Activated CD4-positive, alpha-beta T cell treated with anti-CD3 and anti-CD28 coated beads, Interleukin-2, amount 10 ng/mL, durations not matched to agents 24 days and 14 days (primary cell): ENCODE measurements at regions not wholly inside any gene's neighbourhood (a gene's known extent, or its start where the extent isn't known, plus 50 kb on each side); places are given as distances from the start of the nearest gene placed in this dataset.

Experiments used
- DNase-seq: peaks from one replicate; pipeline ENCODE4 v3.0.0; 2022
- H3K27ac Mint-ChIP-seq: one replicate; pipeline ENCODE4 v1.8.0; 2022; ENCODE audit warnings: mild to moderate bottlenecking, mixed read lengths
- H3K27me3 Mint-ChIP-seq: one replicate; pipeline ENCODE4 v1.8.0; 2022; ENCODE audit warnings: mixed read lengths
- H3K36me3 Mint-ChIP-seq: one replicate; pipeline ENCODE4 v1.8.0; 2022; ENCODE audit warnings: low read depth, mild to moderate bottlenecking, mixed read lengths
- H3K4me1 Mint-ChIP-seq: one replicate; pipeline ENCODE4 v1.8.0; 2021; ENCODE audit warnings: mixed read lengths
- H3K4me3 Mint-ChIP-seq: one replicate; pipeline ENCODE4 v1.8.0; 2022; ENCODE audit warnings: mild to moderate bottlenecking, moderate library complexity, mixed read lengths
- H3K9me3 Mint-ChIP-seq: one replicate; pipeline ENCODE4 v1.8.0; 2021; ENCODE audit warnings: mixed read lengths
- intact Hi-C: fragments of 100-400 bp; cut with micrococcal nuclease; formaldehyde crosslinking; loops from one replicate; pipeline ENCODE4 v1.15.1; 2023

- Mint-ChIP-seq H3K4me1 (no peaks in the 10 kb centered on the region), H3K9me3 (no peaks in the 10 kb centered on the region), H3K4me3 (no peak overlapping the region), H3K36me3 (no peaks in the 10 kb centered on the region), H3K27me3 (no peaks in the 10 kb centered on the region), H3K27ac (no peak overlapping the region)
- intact Hi-C loops = no loop called here
- no peak for DNase-seq
Measured at GRCh38 chr4:171067422-171067821, 745.8 kb upstream of the GALNTL6 start.

- no peak for DNase-seq
- Mint-ChIP-seq H3K27ac (no peak overlapping the region), H3K27me3 (no peaks in the 10 kb centered on the region), H3K9me3 (no peaks in the 10 kb centered on the region), H3K4me3 (no peak overlapping the region), H3K36me3 (no peaks in the 10 kb centered on the region), H3K4me1 (no peaks in the 10 kb centered on the region)
- intact Hi-C loops = no loop called here
Measured at GRCh38 chr4:171049380-171049779, 763.8 kb upstream of the GALNTL6 start.

- no peaks in the 10 kb centered on the region for H3K4me1 Mint-ChIP-seq
- intact Hi-C loops = no loop called here
- H3K27me3 Mint-ChIP-seq = no peaks in the 10 kb centered on the region
- no peak overlapping the region for H3K27ac Mint-ChIP-seq
- H3K9me3 Mint-ChIP-seq = no peaks in the 10 kb centered on the region
- no peak for DNase-seq
- H3K36me3 Mint-ChIP-seq = no peaks in the 10 kb centered on the region
- no peak overlapping the region for H3K4me3 Mint-ChIP-seq
Measured at GRCh38 chr4:171042989-171043524, 770.1 kb upstream of the GALNTL6 start.

DNA sequence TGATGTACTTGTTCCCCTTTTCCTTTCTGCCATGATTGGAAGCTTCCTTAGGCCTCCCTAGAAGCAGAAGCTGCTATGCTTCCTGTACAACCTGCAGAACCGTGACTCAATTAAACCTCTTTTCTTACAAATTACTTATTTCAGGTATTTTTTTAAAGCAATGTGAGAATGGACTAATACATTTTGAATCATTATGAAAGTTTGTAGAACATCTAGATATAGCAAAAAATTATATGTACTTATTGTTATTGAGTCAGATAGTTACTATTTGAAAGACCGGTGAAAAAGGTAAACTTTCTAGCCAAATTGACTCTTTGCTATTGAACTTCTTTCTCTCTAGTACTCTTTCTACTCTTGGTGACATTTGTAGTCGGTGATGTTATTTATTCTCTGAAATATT lies 777.3 kb upstream of the GALNTL6 start:
- H3K27me3 Mint-ChIP-seq = no peaks in the 10 kb centered on the region
- H3K9me3 Mint-ChIP-seq = no peaks in the 10 kb centered on the region
- no peak for DNase-seq
- H3K27ac Mint-ChIP-seq = no peak overlapping the region
- intact Hi-C loops = no loop called here
- H3K4me1 Mint-ChIP-seq = no peaks in the 10 kb centered on the region
- no peak overlapping the region for H3K4me3 Mint-ChIP-seq
- no peaks in the 10 kb centered on the region for H3K36me3 Mint-ChIP-seq

GRCh38 chr4:171031338-171031737 lies 781.9 kb upstream of the GALNTL6 start:
- H3K27ac Mint-ChIP-seq = no peak overlapping the region
- no peaks in the 10 kb centered on the region for H3K36me3 Mint-ChIP-seq
- intact Hi-C loops = no loop called here
- no peaks in the 10 kb centered on the region for H3K4me1 Mint-ChIP-seq
- H3K9me3 Mint-ChIP-seq = no peaks in the 10 kb centered on the region
- no peak overlapping the region for H3K4me3 Mint-ChIP-seq
- no peaks in the 10 kb centered on the region for H3K27me3 Mint-ChIP-seq
- no peak for DNase-seq

- Mint-ChIP-seq H3K9me3 (no peaks in the 10 kb centered on the region), H3K27ac (no peak overlapping the region), H3K4me3 (no peak overlapping the region), H3K4me1 (no peaks in the 10 kb centered on the region), H3K36me3 (no peaks in the 10 kb centered on the region), H3K27me3 (no peaks in the 10 kb centered on the region)
- intact Hi-C loops = no loop called here
- no peak for DNase-seq
Measured at GRCh38 chr4:171025776-171026175, 787.4 kb upstream of the GALNTL6 start.

GRCh38 chr4:171025343-171025742 lies 787.9 kb upstream of the GALNTL6 start:
- Mint-ChIP-seq H3K36me3 (no peaks in the 10 kb centered on the region), H3K27ac (no peak overlapping the region), H3K4me3 (no peak overlapping the region), H3K27me3 (no peaks in the 10 kb centered on the region), H3K4me1 (no peaks in the 10 kb centered on the region), H3K9me3 (no peaks in the 10 kb centered on the region)
- intact Hi-C loops = no loop called here
- DNase-seq = no peak

DNA sequence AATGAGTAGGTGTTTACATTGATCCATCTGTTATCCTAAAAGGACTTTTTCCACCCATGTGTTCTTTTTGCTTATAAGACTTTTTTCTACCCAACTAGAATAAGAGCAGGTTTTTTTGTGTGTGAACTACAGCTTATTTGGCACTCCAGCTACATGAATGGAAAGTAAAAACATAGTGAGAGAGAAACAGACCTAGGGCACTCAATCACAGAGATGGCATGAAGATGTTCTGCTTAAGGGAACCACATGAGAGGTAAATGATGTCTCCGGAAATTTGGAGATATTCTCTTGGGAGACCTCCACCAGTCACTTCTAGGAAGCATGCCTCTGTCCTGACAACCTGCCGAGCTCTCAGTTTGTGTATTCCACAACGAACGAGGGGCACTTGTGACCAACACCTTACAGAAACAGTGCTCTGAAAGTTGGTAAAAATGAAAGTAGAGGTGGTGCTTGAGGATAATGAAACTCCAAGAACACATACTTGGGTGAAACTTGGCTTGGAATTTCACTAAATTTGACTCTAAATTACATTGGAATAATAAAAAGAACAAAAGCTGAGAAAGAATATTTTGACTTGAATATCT lies 788.4 kb upstream of the GALNTL6 start:
- intact Hi-C loops = no loop called here
- no peaks in the 10 kb centered on the region for H3K9me3 Mint-ChIP-seq
- no peak overlapping the region for H3K27ac Mint-ChIP-seq
- no peak overlapping the region for H3K4me3 Mint-ChIP-seq
- H3K4me1 Mint-ChIP-seq = no peaks in the 10 kb centered on the region
- no peaks in the 10 kb centered on the region for H3K36me3 Mint-ChIP-seq
- no peaks in the 10 kb centered on the region for H3K27me3 Mint-ChIP-seq
- DNase-seq = no peak

DNA sequence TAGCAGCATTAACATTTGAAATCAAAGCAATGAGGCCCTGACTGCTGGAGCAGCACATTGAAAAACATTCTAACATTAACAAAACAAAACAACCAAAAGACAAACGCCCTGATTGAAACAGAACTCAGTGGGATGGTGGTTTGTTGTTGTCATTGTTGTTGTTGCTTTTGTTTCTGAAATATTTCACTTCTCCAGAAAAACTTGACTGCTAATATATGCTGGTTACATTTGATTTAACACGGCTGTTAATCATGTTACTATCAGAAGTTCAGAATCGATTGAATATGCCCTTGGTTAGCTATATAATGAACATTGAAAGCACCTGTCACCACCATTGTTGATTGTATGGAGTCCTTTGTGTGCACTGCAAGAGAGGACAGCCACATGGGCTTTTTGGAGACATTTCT lies 790.4 kb upstream of the GALNTL6 start:
- intact Hi-C loops = no loop called here

DNA sequence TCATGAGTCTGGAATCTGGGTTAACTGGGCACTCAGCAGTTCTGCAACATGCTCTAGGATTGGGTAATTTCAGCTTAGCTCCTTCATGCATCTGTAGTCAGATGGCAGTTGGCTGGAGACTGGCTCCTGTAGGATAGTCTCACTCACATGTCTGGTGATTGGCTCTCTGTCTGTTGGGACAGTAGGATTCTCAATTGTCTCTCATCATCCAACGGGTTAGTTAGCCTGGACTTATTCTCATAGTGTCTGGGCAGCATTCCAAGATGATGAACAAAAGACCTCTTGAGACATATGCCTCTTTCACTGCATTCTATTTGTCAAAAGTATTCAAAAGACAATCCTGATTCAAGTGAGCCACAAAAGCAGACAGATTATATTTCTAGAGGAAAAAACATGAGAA lies 795.6 kb upstream of the GALNTL6 start:
- H3K4me1 Mint-ChIP-seq = no peaks in the 10 kb centered on the region
- DNase-seq = no peak
- intact Hi-C loops = no loop called here
- H3K4me3 Mint-ChIP-seq = no peak overlapping the region
- no peaks in the 10 kb centered on the region for H3K27me3 Mint-ChIP-seq
- no peaks in the 10 kb centered on the region for H3K9me3 Mint-ChIP-seq
- H3K27ac Mint-ChIP-seq = no peak overlapping the region
- H3K36me3 Mint-ChIP-seq = no peaks in the 10 kb centered on the region

More for the DNA sequence above, 790.4 kb upstream of the GALNTL6 start:
- Mint-ChIP-seq H3K27ac (no peak overlapping the region), H3K4me3 (no peak overlapping the region), H3K4me1 (no peaks in the 10 kb centered on the region), H3K9me3 (no peaks in the 10 kb centered on the region), H3K36me3 (no peaks in the 10 kb centered on the region), H3K27me3 (no peaks in the 10 kb centered on the region)
- DNase-seq = no peak

GRCh38 chr4:171016145-171016544 lies 797.1 kb upstream of the GALNTL6 start:
- no peak overlapping the region for H3K27ac Mint-ChIP-seq
- DNase-seq = no peak
- intact Hi-C loops = no loop called here
- H3K36me3 Mint-ChIP-seq = no peaks in the 10 kb centered on the region
- H3K4me1 Mint-ChIP-seq = no peaks in the 10 kb centered on the region
- H3K27me3 Mint-ChIP-seq = no peaks in the 10 kb centered on the region
- no peaks in the 10 kb centered on the region for H3K9me3 Mint-ChIP-seq
- H3K4me3 Mint-ChIP-seq = no peak overlapping the region

- H3K4me3 Mint-ChIP-seq = no peak overlapping the region
- H3K27me3 Mint-ChIP-seq = no peaks in the 10 kb centered on the region
- no peaks in the 10 kb centered on the region for H3K36me3 Mint-ChIP-seq
- intact Hi-C loops = no loop called here
- H3K27ac Mint-ChIP-seq = no peak overlapping the region
- no peaks in the 10 kb centered on the region for H3K9me3 Mint-ChIP-seq
- DNase-seq = no peak
- H3K4me1 Mint-ChIP-seq = no peaks in the 10 kb centered on the region
Measured at GRCh38 chr4:171015441-171015840, 797.8 kb upstream of the GALNTL6 start.

GRCh38 chr4:171007618-171008390 lies 805.4 kb upstream of the GALNTL6 start:
- H3K4me1 Mint-ChIP-seq = no peaks in the 10 kb centered on the region
- no peaks in the 10 kb centered on the region for H3K9me3 Mint-ChIP-seq
- H3K27ac Mint-ChIP-seq = no peak overlapping the region
- no peaks in the 10 kb centered on the region for H3K27me3 Mint-ChIP-seq
- H3K4me3 Mint-ChIP-seq = no peak overlapping the region
- no peak for DNase-seq
- intact Hi-C loops = no loop called here
- H3K36me3 Mint-ChIP-seq = no peaks in the 10 kb centered on the region

- no peak for DNase-seq
- Mint-ChIP-seq H3K9me3 (no peaks in the 10 kb centered on the region), H3K27ac (no peak overlapping the region), H3K4me1 (no peaks in the 10 kb centered on the region), H3K36me3 (no peaks in the 10 kb centered on the region), H3K4me3 (no peak overlapping the region), H3K27me3 (no peaks in the 10 kb centered on the region)
- intact Hi-C loops = no loop called here
Measured at GRCh38 chr4:171002246-171002645, 811.0 kb upstream of the GALNTL6 start.
